Midbrain (tissue), 1 donor: ENCODE measurements at regions not wholly inside any gene's neighbourhood (a gene's known extent, or its start where the extent isn't known, plus 50 kb on each side); places are given as distances from the start of the nearest gene placed in this dataset.
A peak's percentile ranks its signal among the peaks of the same experiment; 100 is the strongest.
"Not testable (repeated sequence)": the region's sequence is repeated elsewhere in the genome, so short reads cannot be mapped to it uniquely, and the experiment has no call there.

Experiments used
- DNase-seq: peaks from one replicate; lab custom pipeline; 2025; lab: John Stamatoyannopoulos, UW

- no peak for DNase-seq
These were observed 120.6 kb upstream of the JADE1 start for GRCh38 chr4:128688846-128689437.

- no peak for DNase-seq
These were observed 121.3 kb upstream of the JADE1 start for GRCh38 chr4:128688033-128688721.

GRCh38 chr4:128686810-128687209 is 122.7 kb upstream of the JADE1 start:
- DNase-seq: no peak

- DNase-seq: no peak
These were observed 123.5 kb upstream of the JADE1 start for GRCh38 chr4:128686032-128686465.

GRCh38 chr4:128684016-128684415 is 125.5 kb upstream of the JADE1 start:
- DNase-seq: no peak

GRCh38 chr4:128682942-128683666 is 126.4 kb upstream of the JADE1 start:
- DNase-seq: no peak

GRCh38 chr4:128676095-128676494 is 133.4 kb upstream of the JADE1 start:
- DNase-seq: no peak

GRCh38 chr4:128675083-128675482 is 134.4 kb upstream of the JADE1 start:
- peak; percentile 7 for DNase-seq

- DNase-seq: not testable (repeated sequence)
These were observed 136.3 kb upstream of the JADE1 start for GRCh38 chr4:128673159-128673558.

- not testable (repeated sequence) for DNase-seq
These were observed 136.9 kb upstream of the JADE1 start for GRCh38 chr4:128672596-128672995.

GRCh38 chr4:128670513-128670912 is 139.0 kb upstream of the JADE1 start:
- no peak for DNase-seq

- DNase-seq: peak; percentile 45
These were observed 140.9 kb upstream of the JADE1 start for GRCh38 chr4:128668566-128668965.

- DNase-seq: no peak
These were observed 144.0 kb upstream of the JADE1 start for GRCh38 chr4:128665514-128665913.

- DNase-seq: no peak
These were observed 146.2 kb upstream of the JADE1 start for GRCh38 chr4:128663325-128663724.

GRCh38 chr4:128661479-128661878 is 148.0 kb upstream of the JADE1 start:
- DNase-seq: no peak

GRCh38 chr4:128660361-128661215 is 148.9 kb upstream of the JADE1 start:
- DNase-seq: peak; percentile 50

GRCh38 chr4:128658214-128658631 is 151.3 kb upstream of the JADE1 start:
- DNase-seq: no peak

GRCh38 chr4:128657638-128658037 is 151.9 kb upstream of the JADE1 start:
- no peak for DNase-seq

- no peak for DNase-seq
These were observed 155.0 kb upstream of the JADE1 start for GRCh38 chr4:128654465-128654864.

- DNase-seq: peak; percentile 43
These were observed 155.7 kb upstream of the JADE1 start for GRCh38 chr4:128653527-128654444.
